HG03571 (cell line): ENCODE measurements at regions not wholly inside any gene's neighbourhood (a gene's known extent, or its start where the extent isn't known, plus 50 kb on each side); places are given as distances from the start of the nearest gene placed in this dataset.

Experiments used
- ATAC-seq: cut with Tn5 transposase; IDR thresholded peaks from one replicate; pipeline ENCODE4 v1.9.1; 2021; ENCODE audit not compliant: unreplicated experiment

GRCh38 chr13:99827011-99827772 is 144.4 kb downstream of the ZIC5 start:
- no peak for ATAC-seq

- no peak for ATAC-seq
These were observed 147.6 kb downstream of the ZIC5 start for GRCh38 chr13:99823961-99824360.

GRCh38 chr13:99822820-99823219 is 148.7 kb downstream of the ZIC5 start:
- no peak for ATAC-seq

- ATAC-seq: no peak
These were observed 149.8 kb downstream of the ZIC5 start for GRCh38 chr13:99821741-99822140.

- ATAC-seq: no peak
These were observed 151.6 kb downstream of the ZIC5 start for GRCh38 chr13:99819967-99820366.

GRCh38 chr13:99816321-99816720 is 155.2 kb downstream of the ZIC5 start:
- ATAC-seq: no peak

GRCh38 chr13:99813336-99814095 is 158.1 kb downstream of the ZIC5 start:
- no peak for ATAC-seq

GRCh38 chr13:99812625-99813024 is 158.9 kb downstream of the ZIC5 start:
- ATAC-seq: no peak

GRCh38 chr13:99811067-99811700 is 160.4 kb downstream of the ZIC5 start:
- no peak for ATAC-seq

- no peak for ATAC-seq
These were observed 161.6 kb downstream of the ZIC5 start for GRCh38 chr13:99809926-99810325.

GRCh38 chr13:99809496-99809895 is 162.1 kb downstream of the ZIC5 start:
- ATAC-seq: no peak

- ATAC-seq: no peak
These were observed 162.8 kb downstream of the ZIC5 start for GRCh38 chr13:99808786-99809185.

GRCh38 chr13:99806671-99807070 is 164.9 kb downstream of the ZIC5 start:
- ATAC-seq: no peak

GRCh38 chr13:99805361-99805760 is 166.2 kb downstream of the ZIC5 start:
- no peak for ATAC-seq

GRCh38 chr13:99803141-99803540 is 168.4 kb downstream of the ZIC5 start:
- ATAC-seq: no peak

GRCh38 chr13:99802416-99802815 is 169.2 kb downstream of the ZIC5 start:
- no peak for ATAC-seq

GRCh38 chr13:99800951-99801350 is 170.6 kb downstream of the ZIC5 start:
- ATAC-seq: no peak

- no peak for ATAC-seq
These were observed 171.6 kb downstream of the ZIC5 start for GRCh38 chr13:99800011-99800410.

GRCh38 chr13:99798756-99799155 is 172.8 kb downstream of the ZIC5 start:
- ATAC-seq: no peak

GRCh38 chr13:99797691-99798090 is 173.9 kb downstream of the ZIC5 start:
- no peak for ATAC-seq

GRCh38 chr13:99796175-99796819 is 175.3 kb downstream of the ZIC5 start:
- ATAC-seq: no peak
